Mesothelial cell of epicardium (in vitro differentiated cells): ENCODE measurements at regions not wholly inside any gene's neighbourhood (a gene's known extent, or its start where the extent isn't known, plus 50 kb on each side); places are given as distances from the start of the nearest gene placed in this dataset.
A peak's percentile ranks its signal among the peaks of the same experiment; 100 is the strongest.

Source experiments
- DNase-seq, 2 experiments: peaks; one replicate each; pipeline ENCODE4 v3.0.0; 2021; ENCODE audit warnings: low spot score in 2 of 2; ENCODE audit not compliant: unreplicated experiment in 2 of 2
- H3K27ac Mint-ChIP-seq: 2 replicates; pipeline ENCODE4 v1.8.0; 2021; ENCODE audit warnings: mixed read lengths
- H3K27me3 Mint-ChIP-seq: 2 replicates; pipeline ENCODE4 v1.8.0; 2021; ENCODE audit warnings: low read depth, mixed read lengths
- H3K36me3 Mint-ChIP-seq: 2 replicates; pipeline ENCODE4 v1.8.0; 2021; ENCODE audit warnings: mixed read lengths
- H3K4me1 Mint-ChIP-seq: 2 replicates; pipeline ENCODE4 v1.8.0; 2021; ENCODE audit warnings: mixed read lengths
- H3K4me3 Mint-ChIP-seq: 2 replicates; pipeline ENCODE4 v1.8.0; 2021; ENCODE audit warnings: mild to moderate bottlenecking, moderate library complexity, mixed read lengths
- H3K9me3 Mint-ChIP-seq: 2 replicates; pipeline ENCODE4 v1.8.0; 2021; ENCODE audit warnings: mixed read lengths
- TF ChIP-seq, protein P1 (sequence below): fragments of 200-600 bp; sonication (generic); IDR thresholded peaks from one replicate; pipeline ENCODE4 v1.5.0; 2021; ENCODE audit warnings: antibody characterized with exemption; ENCODE audit not compliant: unreplicated experiment

DNA sequence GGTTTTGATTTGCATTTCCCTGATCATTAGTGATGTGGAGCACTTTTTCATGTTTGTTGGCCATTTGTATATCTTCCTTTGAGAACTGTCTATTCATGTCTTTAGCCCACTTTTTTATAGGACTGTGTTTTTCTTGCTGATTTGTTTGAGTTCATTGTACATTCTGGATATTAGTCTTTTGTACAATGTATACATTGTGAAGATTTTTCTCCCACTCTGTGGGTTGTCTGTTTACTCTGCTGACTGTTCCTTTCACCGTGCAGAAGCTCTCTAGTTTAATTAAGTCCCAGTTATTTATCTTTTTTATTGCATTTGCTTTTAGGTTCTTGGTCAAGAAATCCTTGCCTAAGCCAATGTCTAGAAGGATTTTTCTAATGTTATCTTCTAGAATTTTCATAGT lies 91.1 kb upstream of the ATP11B start:
- TF ChIP-seq, protein P1, sequence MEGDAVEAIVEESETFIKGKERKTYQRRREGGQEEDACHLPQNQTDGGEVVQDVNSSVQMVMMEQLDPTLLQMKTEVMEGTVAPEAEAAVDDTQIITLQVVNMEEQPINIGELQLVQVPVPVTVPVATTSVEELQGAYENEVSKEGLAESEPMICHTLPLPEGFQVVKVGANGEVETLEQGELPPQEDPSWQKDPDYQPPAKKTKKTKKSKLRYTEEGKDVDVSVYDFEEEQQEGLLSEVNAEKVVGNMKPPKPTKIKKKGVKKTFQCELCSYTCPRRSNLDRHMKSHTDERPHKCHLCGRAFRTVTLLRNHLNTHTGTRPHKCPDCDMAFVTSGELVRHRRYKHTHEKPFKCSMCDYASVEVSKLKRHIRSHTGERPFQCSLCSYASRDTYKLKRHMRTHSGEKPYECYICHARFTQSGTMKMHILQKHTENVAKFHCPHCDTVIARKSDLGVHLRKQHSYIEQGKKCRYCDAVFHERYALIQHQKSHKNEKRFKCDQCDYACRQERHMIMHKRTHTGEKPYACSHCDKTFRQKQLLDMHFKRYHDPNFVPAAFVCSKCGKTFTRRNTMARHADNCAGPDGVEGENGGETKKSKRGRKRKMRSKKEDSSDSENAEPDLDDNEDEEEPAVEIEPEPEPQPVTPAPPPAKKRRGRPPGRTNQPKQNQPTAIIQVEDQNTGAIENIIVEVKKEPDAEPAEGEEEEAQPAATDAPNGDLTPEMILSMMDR, result no peak
- peaks cover 20% of the 10 kb centered on the region for H3K27me3 Mint-ChIP-seq
- H3K4me1 Mint-ChIP-seq, result peaks cover 12% of the 10 kb centered on the region
- no peak for DNase-seq
- no peak overlapping the region for H3K27ac Mint-ChIP-seq
- peaks cover 12% of the 10 kb centered on the region for H3K9me3 Mint-ChIP-seq
- H3K36me3 Mint-ChIP-seq, result no peaks in the 10 kb centered on the region
- H3K4me3 Mint-ChIP-seq, result no peak overlapping the region

DNA sequence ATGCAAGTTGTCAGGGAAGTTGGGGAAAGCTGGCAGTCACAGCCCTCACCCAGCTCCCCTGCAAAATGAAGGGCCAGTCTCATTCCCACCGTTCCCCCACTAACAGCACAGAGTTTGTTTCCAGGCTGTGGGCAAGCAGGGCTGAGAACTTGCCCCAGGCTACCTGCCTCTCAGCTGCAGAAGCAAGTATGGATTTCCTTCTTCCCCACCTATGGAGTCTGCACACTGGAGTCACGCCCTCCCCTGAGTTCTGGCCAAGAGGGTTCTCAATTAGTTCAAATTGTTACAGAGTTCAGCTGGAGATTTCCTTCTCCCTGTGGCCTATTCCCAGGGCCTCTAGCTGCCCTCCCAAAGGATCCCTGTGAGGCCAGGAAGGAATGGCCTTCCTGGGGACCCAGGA lies 90.1 kb upstream of the ATP11B start:
- no peak overlapping the region for H3K4me3 Mint-ChIP-seq
- H3K9me3 Mint-ChIP-seq, result peaks cover 12% of the 10 kb centered on the region
- peaks cover 17% of the 10 kb centered on the region for H3K27me3 Mint-ChIP-seq
- TF ChIP-seq, protein P1, result no peak
- peaks cover 6% of the 10 kb centered on the region for H3K4me1 Mint-ChIP-seq
- no peak overlapping the region for H3K27ac Mint-ChIP-seq
- H3K36me3 Mint-ChIP-seq, result no peaks in the 10 kb centered on the region
- no peak for DNase-seq

DNA sequence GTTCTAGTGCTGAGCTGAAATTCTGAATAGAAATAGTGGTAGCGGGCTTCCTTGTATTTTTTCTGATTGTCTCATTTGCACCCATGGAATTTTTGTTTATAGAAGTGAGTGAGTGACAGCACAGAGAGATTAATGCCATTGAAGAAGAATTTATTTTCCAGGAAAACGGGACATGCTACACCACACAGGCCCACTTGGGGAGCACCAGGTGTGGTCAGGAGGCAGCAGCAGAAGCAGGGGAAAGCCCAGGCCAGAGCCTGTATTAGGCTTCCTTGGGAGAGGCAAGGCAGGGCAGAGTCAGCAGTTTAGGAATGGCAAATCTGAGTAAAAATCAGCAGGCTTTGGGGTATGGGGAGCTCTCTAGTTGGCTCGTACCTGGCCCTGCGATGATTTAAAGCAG lies 88.4 kb upstream of the ATP11B start:
- Mint-ChIP-seq H3K36me3 (no peaks in the 10 kb centered on the region), H3K27ac (no peak overlapping the region), H3K4me3 (no peak overlapping the region), H3K9me3 (peaks cover 12% of the 10 kb centered on the region), H3K27me3 (peaks cover 12% of the 10 kb centered on the region), H3K4me1 (peaks cover 6% of the 10 kb centered on the region)
- TF ChIP-seq, protein P1, result no peak
- no peak for DNase-seq

DNA sequence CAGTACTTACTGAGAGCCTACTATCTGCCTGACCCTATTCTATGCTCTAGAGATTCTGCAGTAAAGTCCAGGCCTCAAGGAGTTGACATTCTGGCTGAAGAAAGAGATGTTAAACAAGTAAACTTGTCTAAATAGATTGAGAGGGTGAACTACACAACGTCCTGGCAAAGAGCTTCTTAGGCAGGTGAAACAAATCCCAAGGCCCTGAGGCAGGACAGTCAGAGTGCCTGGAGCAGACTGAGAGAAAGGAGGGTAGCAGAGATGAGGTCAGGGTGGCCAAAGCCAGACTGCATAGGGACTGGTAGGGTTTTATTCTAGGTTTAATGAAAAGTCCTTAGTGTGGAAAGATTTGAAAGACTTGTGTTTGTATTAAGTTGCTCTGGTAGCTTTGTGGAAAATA lies 84.5 kb upstream of the ATP11B start:
- Mint-ChIP-seq H3K27me3 (peaks cover under 1% of the 10 kb centered on the region), H3K27ac (no peak overlapping the region), H3K36me3 (no peaks in the 10 kb centered on the region), H3K4me3 (no peak overlapping the region), H3K9me3 (no peaks in the 10 kb centered on the region), H3K4me1 (peaks cover 6% of the 10 kb centered on the region)
- TF ChIP-seq, protein P1, result no peak
- DNase-seq, result no peak

DNA sequence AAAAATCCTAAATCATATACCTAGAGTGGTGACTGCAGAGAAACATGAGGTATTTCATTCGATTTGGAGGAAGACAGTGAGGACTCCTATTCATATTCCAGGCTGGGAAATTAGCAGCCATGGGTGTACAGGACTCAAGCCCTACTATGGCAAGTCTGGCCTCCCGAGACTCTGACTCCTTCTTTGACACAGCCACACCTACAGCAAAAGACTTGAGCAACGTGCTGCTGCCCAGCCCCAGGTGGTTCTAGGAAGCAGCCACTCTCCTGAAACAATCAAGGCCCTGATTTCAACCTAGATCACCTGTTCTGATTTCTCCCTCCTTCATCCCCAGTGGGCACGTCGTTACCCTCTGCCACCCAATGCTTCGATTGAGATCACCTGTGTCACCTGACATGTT lies 84.0 kb upstream of the ATP11B start:
- Mint-ChIP-seq H3K27ac (no peak overlapping the region), H3K27me3 (no peaks in the 10 kb centered on the region), H3K9me3 (no peaks in the 10 kb centered on the region), H3K36me3 (no peaks in the 10 kb centered on the region), H3K4me1 (peaks cover 8% of the 10 kb centered on the region), H3K4me3 (no peak overlapping the region)
- TF ChIP-seq, protein P1, result no peak
- no peak for DNase-seq

DNA sequence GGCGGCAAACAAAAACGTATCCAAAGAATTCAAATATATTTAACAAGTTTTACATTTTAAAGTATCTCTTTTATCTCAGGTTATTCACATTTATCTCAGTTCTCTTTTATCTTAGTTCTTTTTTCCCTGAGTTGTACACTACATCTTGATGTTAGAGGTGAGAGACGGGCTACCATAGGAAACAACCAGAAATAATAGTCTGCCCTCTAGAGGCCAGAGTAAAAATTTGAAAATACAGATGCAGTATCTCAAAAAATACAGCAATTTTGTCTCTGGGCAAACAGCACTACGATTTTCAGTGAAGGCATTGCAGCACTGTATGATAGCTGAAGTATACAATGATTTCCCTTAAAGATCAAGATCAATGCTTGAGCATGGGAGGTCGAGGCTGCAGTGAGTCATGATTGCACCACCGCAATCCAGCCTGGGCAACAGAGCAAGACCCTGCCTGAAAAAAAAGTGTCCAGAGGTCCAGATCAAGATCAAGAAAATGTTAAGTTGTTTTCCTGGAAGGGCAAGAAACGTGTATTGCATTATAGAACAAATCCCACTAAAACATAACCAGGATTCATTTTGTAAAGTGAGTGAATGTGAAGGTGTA lies 82.6 kb upstream of the ATP11B start:
- no peaks in the 10 kb centered on the region for H3K36me3 Mint-ChIP-seq
- H3K4me1 Mint-ChIP-seq, result peaks cover 3% of the 10 kb centered on the region
- no peaks in the 10 kb centered on the region for H3K27me3 Mint-ChIP-seq
- no peaks in the 10 kb centered on the region for H3K9me3 Mint-ChIP-seq
- H3K4me3 Mint-ChIP-seq, result no peak overlapping the region
- TF ChIP-seq, protein P1, result peak; percentile 85
- H3K27ac Mint-ChIP-seq, result no peak overlapping the region
- DNase-seq, result no peak
